ENCODE measurements at regions not wholly inside any gene's neighbourhood (a gene's known extent, or its start where the extent isn't known, plus 50 kb on each side); places are given as distances from the start of the nearest gene placed in this dataset.
"Not testable (repeated sequence)": the region's sequence is repeated elsewhere in the genome, so short reads cannot be mapped to it uniquely, and the experiment has no call there.

GRCh38 chr2:235227590-235227989, 266.3 kb upstream of the AGAP1 start:
- H3K9me3 ChIP-seq (ENCODE audit: control insufficient read depth, insufficient read depth, low read depth, low read length), result no peaks in the 10 kb centered on the region
- H3K4me2 ChIP-seq (ENCODE audit: extremely low read depth, insufficient read depth, low read length), result no peak overlapping the region
- H4K20me1 ChIP-seq (ENCODE audit: control insufficient read depth, extremely low read depth, insufficient read depth, low read length), result no peaks in the 10 kb centered on the region
- no peak overlapping the region for H3K27ac ChIP-seq (ENCODE audit: insufficient read depth, low read length)
- H3K36me3 ChIP-seq (ENCODE audit: control insufficient read depth, insufficient read depth, low read length), result no peaks in the 10 kb centered on the region
- H3K4me1 ChIP-seq (ENCODE audit: control insufficient read depth, extremely low read depth, insufficient read depth, low read length), result peaks cover 5% of the 10 kb centered on the region
- H3K79me2 ChIP-seq (ENCODE audit: control insufficient read depth, insufficient read depth, low read length), result no peaks in the 10 kb centered on the region
- no peak for DNase-seq (ENCODE audit: low read depth in 2 of 2)
- no peaks in the 10 kb centered on the region for H3K27me3 ChIP-seq (ENCODE audit: control insufficient read depth, insufficient read depth, low read length)
- H3K9ac ChIP-seq (ENCODE audit: insufficient read depth, low read length), result no peak overlapping the region
- H3K4me3 ChIP-seq (replicated peaks in 1 of 4; ENCODE audit: control extremely low read depth in 1 of 4, insufficient read depth in 1 of 4, low read depth in 3 of 4, low read length in 4 of 4), result no peak overlapping the region
- no peak overlapping the region for H2AFZ ChIP-seq (ENCODE audit: low read length)
- no peak for TF ChIP-seq CTCF (conservative IDR thresholded peaks at IDR 0.05 in 1 of 2, IDR thresholded peaks at IDR 0.05 in 1 of 2; ENCODE audit: low read depth in 1 of 2, low read length in 2 of 2)
- no peak for TF ChIP-seq EZH2 (IDR thresholded peaks at IDR 0.05; ENCODE audit: low read length, missing control alignments)

GRCh38 chr2:235228422-235228821, 265.4 kb upstream of the AGAP1 start:
- not testable (repeated sequence) for H3K36me3 ChIP-seq (ENCODE audit: control insufficient read depth, insufficient read depth, low read length); DNase-seq (ENCODE audit: low read depth in 2 of 2); H3K9me3 ChIP-seq (ENCODE audit: control insufficient read depth, insufficient read depth, low read depth, low read length); H3K9ac ChIP-seq (ENCODE audit: insufficient read depth, low read length); H3K27ac ChIP-seq (ENCODE audit: insufficient read depth, low read length); H4K20me1 ChIP-seq (ENCODE audit: control insufficient read depth, extremely low read depth, insufficient read depth, low read length); H3K4me2 ChIP-seq (ENCODE audit: extremely low read depth, insufficient read depth, low read length); H3K79me2 ChIP-seq (ENCODE audit: control insufficient read depth, insufficient read depth, low read length); H3K4me1 ChIP-seq (ENCODE audit: control insufficient read depth, extremely low read depth, insufficient read depth, low read length); H3K4me3 ChIP-seq (replicated peaks in 1 of 4; ENCODE audit: control extremely low read depth in 1 of 4, insufficient read depth in 1 of 4, low read depth in 3 of 4, low read length in 4 of 4); H3K27me3 ChIP-seq (ENCODE audit: control insufficient read depth, insufficient read depth, low read length); H2AFZ ChIP-seq (ENCODE audit: low read length)

- Histone ChIP-seq H3K27me3 (ENCODE audit: control insufficient read depth, insufficient read depth, low read length) (no peaks in the 10 kb centered on the region), H3K4me1 (ENCODE audit: control insufficient read depth, extremely low read depth, insufficient read depth, low read length) (peaks cover 5% of the 10 kb centered on the region), H3K4me2 (ENCODE audit: extremely low read depth, insufficient read depth, low read length) (no peak overlapping the region), H3K27ac (ENCODE audit: insufficient read depth, low read length) (no peak overlapping the region), H3K9me3 (ENCODE audit: control insufficient read depth, insufficient read depth, low read depth, low read length) (no peaks in the 10 kb centered on the region), H3K9ac (ENCODE audit: insufficient read depth, low read length) (no peak overlapping the region), H2AFZ (ENCODE audit: low read length) (no peak overlapping the region), H3K36me3 (ENCODE audit: control insufficient read depth, insufficient read depth, low read length) (no peaks in the 10 kb centered on the region), H3K79me2 (ENCODE audit: control insufficient read depth, insufficient read depth, low read length) (no peaks in the 10 kb centered on the region), H3K4me3 (replicated peaks in 1 of 4; ENCODE audit: control extremely low read depth in 1 of 4, insufficient read depth in 1 of 4, low read depth in 3 of 4, low read length in 4 of 4) (no peak overlapping the region), H4K20me1 (ENCODE audit: control insufficient read depth, extremely low read depth, insufficient read depth, low read length) (no peaks in the 10 kb centered on the region)
- no peak for DNase-seq (ENCODE audit: low read depth in 2 of 2)
- TF ChIP-seq CTCF (conservative IDR thresholded peaks at IDR 0.05 in 1 of 2, IDR thresholded peaks at IDR 0.05 in 1 of 2; ENCODE audit: low read depth in 1 of 2, low read length in 2 of 2) (no peak), EZH2 (IDR thresholded peaks at IDR 0.05; ENCODE audit: low read length, missing control alignments) (no peak)
These were observed 264.6 kb upstream of the AGAP1 start for GRCh38 chr2:235229236-235229635.

Data from fibroblast of lung (primary cell).